Body of pancreas (tissue), 4 donors: ENCODE measurements at regions not wholly inside any gene's neighbourhood (a gene's known extent, or its start where the extent isn't known, plus 50 kb on each side); places are given as distances from the start of the nearest gene placed in this dataset.

ENCODE experiments used
- POLR2A ChIP-seq, 3 donors: fragments of 450-650 bp; IDR thresholded peaks; one replicate each; pipeline ENCODE4 v1.6.1; 2016; ENCODE audit warnings: antibody characterized with exemption in 3 of 3, mild to moderate bottlenecking in 2 of 3
- TF ChIP-seq, protein P1 (sequence below), 7 experiments: fragments of 450-650 bp in 4 of 7; fragments of 200-600 bp in 3 of 7; sonication (generic) in 3 of 7; IDR thresholded peaks; one replicate each; pipeline ENCODE4 v1.5.1; 2016 to 2019; ENCODE audit warnings: antibody characterized with exemption in 7 of 7

DNA sequence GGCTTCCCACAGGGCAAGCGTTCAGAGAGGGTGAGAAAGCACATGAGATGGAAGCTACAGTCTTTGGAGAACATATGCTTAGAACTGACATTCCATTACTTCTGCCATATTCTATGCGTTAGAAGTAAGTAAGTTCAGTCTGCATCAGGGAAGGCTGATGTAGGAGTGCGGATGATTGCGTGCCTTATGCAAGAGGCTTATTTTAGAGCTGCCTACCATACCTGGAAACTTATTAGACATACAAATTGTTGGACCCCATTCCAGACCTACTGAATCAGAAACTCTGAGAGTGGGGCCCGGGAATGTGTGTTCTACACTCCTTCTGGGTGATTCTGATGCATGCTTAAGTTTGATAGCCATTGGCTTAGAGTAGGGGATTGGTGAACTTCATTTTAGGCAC is 174.9 kb downstream of the KTN1 start:
- TF ChIP-seq, protein P1, sequence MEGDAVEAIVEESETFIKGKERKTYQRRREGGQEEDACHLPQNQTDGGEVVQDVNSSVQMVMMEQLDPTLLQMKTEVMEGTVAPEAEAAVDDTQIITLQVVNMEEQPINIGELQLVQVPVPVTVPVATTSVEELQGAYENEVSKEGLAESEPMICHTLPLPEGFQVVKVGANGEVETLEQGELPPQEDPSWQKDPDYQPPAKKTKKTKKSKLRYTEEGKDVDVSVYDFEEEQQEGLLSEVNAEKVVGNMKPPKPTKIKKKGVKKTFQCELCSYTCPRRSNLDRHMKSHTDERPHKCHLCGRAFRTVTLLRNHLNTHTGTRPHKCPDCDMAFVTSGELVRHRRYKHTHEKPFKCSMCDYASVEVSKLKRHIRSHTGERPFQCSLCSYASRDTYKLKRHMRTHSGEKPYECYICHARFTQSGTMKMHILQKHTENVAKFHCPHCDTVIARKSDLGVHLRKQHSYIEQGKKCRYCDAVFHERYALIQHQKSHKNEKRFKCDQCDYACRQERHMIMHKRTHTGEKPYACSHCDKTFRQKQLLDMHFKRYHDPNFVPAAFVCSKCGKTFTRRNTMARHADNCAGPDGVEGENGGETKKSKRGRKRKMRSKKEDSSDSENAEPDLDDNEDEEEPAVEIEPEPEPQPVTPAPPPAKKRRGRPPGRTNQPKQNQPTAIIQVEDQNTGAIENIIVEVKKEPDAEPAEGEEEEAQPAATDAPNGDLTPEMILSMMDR (IDR thresholded peaks at IDR 0.05), result no peak
- no peak for TF ChIP-seq POLR2A (IDR thresholded peaks at IDR 0.05)
